ENCODE measurements at regions not wholly inside any gene's neighbourhood (a gene's known extent, or its start where the extent isn't known, plus 50 kb on each side); places are given as distances from the start of the nearest gene placed in this dataset.

GRCh38 chr2:8159966-8160603 is 521.8 kb upstream of the ID2 start:
- DNase-seq (ENCODE audit: low spot score): no peak

GRCh38 chr2:8160959-8161358 is 520.9 kb upstream of the ID2 start:
- no peak for DNase-seq (ENCODE audit: low spot score)

GRCh38 chr2:8162552-8162951 is 519.3 kb upstream of the ID2 start:
- DNase-seq (ENCODE audit: low spot score): no peak

GRCh38 chr2:8165550-8165949 is 516.3 kb upstream of the ID2 start:
- no peak for DNase-seq (ENCODE audit: low spot score)

- no peak for DNase-seq (ENCODE audit: low spot score)
Measured at GRCh38 chr2:8168022-8168717, 513.7 kb upstream of the ID2 start.

- no peak for DNase-seq (ENCODE audit: low spot score)
Measured at GRCh38 chr2:8168876-8169424, 512.9 kb upstream of the ID2 start.

GRCh38 chr2:8169443-8169842 is 512.4 kb upstream of the ID2 start:
- DNase-seq (ENCODE audit: low spot score): no peak

- DNase-seq (ENCODE audit: low spot score): no peak
Measured at GRCh38 chr2:8170552-8171327, 511.1 kb upstream of the ID2 start.

GRCh38 chr2:8171608-8172007 is 510.2 kb upstream of the ID2 start:
- DNase-seq (ENCODE audit: low spot score): no peak

GRCh38 chr2:8172661-8173060 is 509.2 kb upstream of the ID2 start:
- DNase-seq (ENCODE audit: low spot score): no peak

- DNase-seq (ENCODE audit: low spot score): no peak
Measured at GRCh38 chr2:8174641-8175257, 507.1 kb upstream of the ID2 start.

- DNase-seq (ENCODE audit: low spot score): no peak
Measured at GRCh38 chr2:8176887-8177286, 505.0 kb upstream of the ID2 start.

GRCh38 chr2:8177566-8177965 is 504.3 kb upstream of the ID2 start:
- no peak for DNase-seq (ENCODE audit: low spot score)

- no peak for DNase-seq (ENCODE audit: low spot score)
Measured at GRCh38 chr2:8178911-8179310, 502.9 kb upstream of the ID2 start.

- no peak for DNase-seq (ENCODE audit: low spot score)
Measured at GRCh38 chr2:8189316-8189715, 492.5 kb upstream of the ID2 start.

- no peak for DNase-seq (ENCODE audit: low spot score)
Measured at GRCh38 chr2:8190279-8190678, 491.6 kb upstream of the ID2 start.

- DNase-seq (ENCODE audit: low spot score): no peak
Measured at GRCh38 chr2:8191427-8191826, 490.4 kb upstream of the ID2 start.

- DNase-seq (ENCODE audit: low spot score): no peak
Measured at GRCh38 chr2:8193146-8193545, 488.7 kb upstream of the ID2 start.

- DNase-seq (ENCODE audit: low spot score): peak; percentile 4
Measured at GRCh38 chr2:8193686-8194615, 487.9 kb upstream of the ID2 start.

GRCh38 chr2:8195784-8196183 is 486.1 kb upstream of the ID2 start:
- DNase-seq (ENCODE audit: low spot score): no peak

- no peak for DNase-seq (ENCODE audit: low spot score)
Measured at GRCh38 chr2:8196316-8196715, 485.5 kb upstream of the ID2 start.

All from putamen (tissue), 1 donor.